ENCODE measurements at regions not wholly inside any gene's neighbourhood (a gene's known extent, or its start where the extent isn't known, plus 50 kb on each side); places are given as distances from the start of the nearest gene placed in this dataset.
A peak's percentile ranks its signal among the peaks of the same experiment; 100 is the strongest.

GRCh38 chr12:124694250-124694649, 126.8 kb upstream of the NCOR2 start:
- DNase-seq (ENCODE audit: low spot score) = peak; percentile 58
- in situ Hi-C loops (cut with MboI; ENCODE audit: low sequenced_read_pairs, unreplicated experiment) = no loop called here
- no peak for TF ChIP-seq CTCF (IDR thresholded peaks at IDR 0.05; ENCODE audit: borderline replicate concordance, control extremely low read depth, extremely low read depth, insufficient read depth, missing control alignments)

- TF ChIP-seq CTCF (IDR thresholded peaks at IDR 0.05; ENCODE audit: borderline replicate concordance, control extremely low read depth, extremely low read depth, insufficient read depth, missing control alignments) = no peak
- in situ Hi-C loops (cut with MboI; ENCODE audit: low sequenced_read_pairs, unreplicated experiment) = no loop called here
- no peak for DNase-seq (ENCODE audit: low spot score)
These were observed 125.8 kb upstream of the NCOR2 start for GRCh38 chr12:124693111-124693723.

GRCh38 chr12:124692443-124692842, 125.0 kb upstream of the NCOR2 start:
- TF ChIP-seq CTCF (IDR thresholded peaks at IDR 0.05; ENCODE audit: borderline replicate concordance, control extremely low read depth, extremely low read depth, insufficient read depth, missing control alignments) = no peak
- in situ Hi-C loops (cut with MboI; ENCODE audit: low sequenced_read_pairs, unreplicated experiment) = no loop called here
- no peak for DNase-seq (ENCODE audit: low spot score)

- in situ Hi-C loops (cut with MboI; ENCODE audit: low sequenced_read_pairs, unreplicated experiment) = no loop called here
- DNase-seq (ENCODE audit: low spot score) = no peak
- no peak for TF ChIP-seq CTCF (IDR thresholded peaks at IDR 0.05; ENCODE audit: borderline replicate concordance, control extremely low read depth, extremely low read depth, insufficient read depth, missing control alignments)
These were observed 124.0 kb upstream of the NCOR2 start for GRCh38 chr12:124691429-124691828.

- TF ChIP-seq CTCF (IDR thresholded peaks at IDR 0.05; ENCODE audit: borderline replicate concordance, control extremely low read depth, extremely low read depth, insufficient read depth, missing control alignments) = no peak
- no peak for DNase-seq (ENCODE audit: low spot score)
- in situ Hi-C loops (cut with MboI; ENCODE audit: low sequenced_read_pairs, unreplicated experiment) = no loop called here
These were observed 122.2 kb upstream of the NCOR2 start for GRCh38 chr12:124689631-124690030.

GRCh38 chr12:124688356-124688992, 121.1 kb upstream of the NCOR2 start:
- no peak for TF ChIP-seq CTCF (IDR thresholded peaks at IDR 0.05; ENCODE audit: borderline replicate concordance, control extremely low read depth, extremely low read depth, insufficient read depth, missing control alignments)
- no peak for DNase-seq (ENCODE audit: low spot score)
- in situ Hi-C loops (cut with MboI; ENCODE audit: low sequenced_read_pairs, unreplicated experiment) = no loop called here
